UCSD-AML1 (cell line): ENCODE measurements at regions not wholly inside any gene's neighbourhood (a gene's known extent, or its start where the extent isn't known, plus 50 kb on each side); places are given as distances from the start of the nearest gene placed in this dataset.
"Not testable (repeated sequence)": the region's sequence is repeated elsewhere in the genome, so short reads cannot be mapped to it uniquely, and the experiment has no call there.

Experiments used
- DNase-seq: peaks from one replicate; lab custom pipeline; 2025; ENCODE audit not compliant: unreplicated experiment; lab: John Stamatoyannopoulos, UW

DNA sequence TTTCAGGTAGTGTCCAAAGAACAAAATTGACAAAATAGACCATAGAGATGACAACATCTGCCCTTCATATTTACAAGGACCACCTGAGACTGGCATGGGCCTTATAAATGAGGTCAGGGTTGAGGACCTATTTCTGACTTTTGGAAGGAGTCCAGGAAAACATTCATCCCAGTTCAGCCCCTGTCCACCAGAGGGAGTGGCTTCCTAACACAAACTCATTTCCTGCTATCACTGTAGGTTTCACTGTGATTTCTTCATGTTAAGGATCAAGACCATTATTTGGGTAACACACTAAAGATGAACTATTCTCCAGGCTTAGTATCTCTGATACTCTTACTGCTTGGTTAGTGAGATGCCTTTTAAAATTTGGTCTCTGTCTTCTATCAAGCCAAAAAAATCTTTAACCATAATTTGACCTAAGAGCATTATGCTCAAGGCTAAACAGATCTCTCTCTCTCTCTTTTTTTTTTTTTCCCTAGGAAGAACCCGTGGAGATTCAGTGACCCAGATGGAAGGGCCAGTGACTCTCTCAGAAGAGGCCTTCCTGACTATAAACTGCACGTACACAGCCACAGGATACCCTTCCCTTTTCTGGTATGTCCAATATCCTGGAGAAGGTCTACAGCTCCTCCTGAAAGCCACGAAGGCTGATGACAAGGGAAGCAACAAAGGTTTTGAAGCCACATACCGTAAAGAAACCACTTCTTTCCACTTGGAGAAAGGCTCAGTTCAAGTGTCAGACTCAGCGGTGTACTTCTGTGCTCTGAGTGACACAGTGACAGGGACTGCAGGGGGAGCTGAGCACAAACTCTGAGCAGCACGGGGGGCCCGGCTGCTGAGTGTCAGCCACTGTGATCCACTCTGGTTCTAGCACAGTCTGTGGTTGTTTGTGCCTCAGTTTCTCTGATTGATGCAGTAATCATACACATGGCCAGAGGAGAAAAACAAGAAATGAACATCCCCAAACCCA, 267.6 kb upstream of the OR4E1 start:
- no peak for DNase-seq

DNA sequence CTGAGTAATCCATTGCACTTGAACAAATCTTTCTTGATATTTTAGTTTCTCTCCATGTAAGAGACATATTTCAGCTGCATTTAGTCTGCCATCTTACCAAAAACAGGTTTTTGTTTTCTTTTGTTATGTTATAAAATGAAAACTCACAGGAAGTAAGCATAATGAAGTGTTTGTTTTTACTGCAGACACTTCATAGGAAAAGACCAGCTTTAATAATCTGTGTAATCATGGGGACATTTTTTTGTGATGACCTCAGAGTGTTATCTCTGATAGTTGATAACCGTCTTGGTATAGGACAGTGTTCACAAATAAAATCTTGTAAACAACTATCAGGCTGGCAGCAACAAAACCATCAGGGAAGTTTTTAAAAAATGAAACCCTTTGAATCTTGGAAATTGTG, 266.2 kb upstream of the OR4E1 start:
- no peak for DNase-seq

- no peak for DNase-seq
Observed at GRCh38 chr14:21937996-21938395, 264.4 kb upstream of the OR4E1 start.

- DNase-seq: no peak
Observed at GRCh38 chr14:21933681-21934080, 260.1 kb upstream of the OR4E1 start.

- peak; percentile 61 for DNase-seq
Observed at GRCh38 chr14:21924479-21924878, 250.9 kb upstream of the OR4E1 start.

- DNase-seq: peak; percentile 30
Observed at GRCh38 chr14:21923820-21924219, 250.2 kb upstream of the OR4E1 start.

- no peak for DNase-seq
Observed at GRCh38 chr14:21921453-21921852, 247.8 kb upstream of the OR4E1 start.

DNA sequence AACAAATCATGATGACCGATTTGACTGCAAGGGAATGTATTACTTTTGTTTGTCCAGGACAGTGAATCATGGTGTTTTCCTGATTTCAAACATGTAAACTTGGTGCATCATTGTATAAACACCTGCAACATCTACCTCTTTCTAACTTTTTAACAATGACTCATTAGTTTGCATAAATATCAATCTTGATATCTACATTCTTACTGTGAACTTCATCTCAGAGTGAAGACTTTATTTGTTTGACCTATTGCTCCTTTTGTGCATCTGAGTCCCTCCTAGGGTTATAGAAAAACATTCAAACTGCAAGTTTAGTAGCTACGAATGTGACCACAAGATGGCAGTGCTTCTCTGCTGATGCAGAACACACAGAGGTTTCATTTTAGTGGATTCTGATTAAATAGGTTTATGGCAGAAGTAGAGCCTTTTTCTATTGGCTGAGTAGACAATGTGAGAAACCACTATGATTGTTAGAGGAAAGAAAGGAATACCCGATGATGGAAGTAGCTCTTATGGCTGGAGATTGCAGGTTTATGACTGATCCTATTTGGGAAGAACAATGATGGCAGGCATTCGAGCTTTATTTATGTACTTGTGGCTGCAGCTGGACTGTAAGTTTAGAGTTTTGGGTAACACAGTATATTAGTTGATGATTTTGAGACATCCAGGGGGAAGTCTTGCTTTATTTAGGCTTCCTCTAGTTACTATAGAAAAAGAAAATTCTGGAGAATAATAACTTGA, 244.2 kb upstream of the OR4E1 start:
- DNase-seq: no peak

- no peak for DNase-seq
Observed at GRCh38 chr14:21915826-21916225, 242.2 kb upstream of the OR4E1 start.

DNA sequence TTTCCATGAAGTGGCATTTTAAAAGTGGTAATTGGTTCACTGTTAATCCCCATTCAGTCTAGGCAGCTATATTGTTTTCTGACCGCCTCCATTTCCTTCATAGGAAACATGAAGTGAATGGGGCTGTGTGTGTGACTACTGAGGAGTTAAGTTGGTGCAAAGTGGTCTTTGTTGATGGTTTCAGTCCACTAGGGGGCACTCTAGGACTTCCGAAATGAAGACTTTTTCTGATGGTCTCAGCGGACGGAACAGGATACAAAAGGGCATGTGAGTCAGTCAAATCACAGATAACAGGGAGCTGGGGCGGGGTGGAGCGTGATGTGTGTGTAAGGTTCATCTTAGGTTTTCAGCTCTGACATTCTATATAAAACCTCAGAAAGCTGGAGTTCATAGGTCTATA, 240.1 kb upstream of the OR4E1 start:
- peak; percentile 49 for DNase-seq

- no peak for DNase-seq
Observed at GRCh38 chr14:21912367-21912766, 238.7 kb upstream of the OR4E1 start.

- DNase-seq: no peak
Observed at GRCh38 chr14:21911877-21912276, 238.3 kb upstream of the OR4E1 start.

DNA sequence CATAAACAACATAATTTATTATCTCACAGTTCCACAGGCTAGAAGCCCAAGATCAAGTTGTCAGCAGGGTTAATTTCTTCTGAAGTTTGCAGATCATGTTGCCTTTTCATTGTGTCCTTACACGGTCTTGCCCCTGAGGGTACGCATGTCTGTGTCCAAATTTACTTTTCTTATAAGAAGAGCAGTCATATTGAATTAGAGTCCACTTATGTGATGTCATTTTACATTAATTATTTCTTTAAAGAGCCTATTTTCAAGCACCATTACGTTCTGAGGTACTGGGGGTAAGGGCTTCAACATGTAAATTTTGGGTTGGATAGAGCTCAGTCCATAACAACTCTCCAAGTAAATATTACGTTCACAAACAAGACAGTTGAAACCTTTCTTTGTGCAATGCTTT, 236.6 kb upstream of the OR4E1 start:
- no peak for DNase-seq

GRCh38 chr14:21902561-21903181, 229.1 kb upstream of the OR4E1 start:
- DNase-seq: peak; percentile 60

GRCh38 chr14:21894898-21895194, 221.2 kb upstream of the OR4E1 start:
- not testable (repeated sequence) for DNase-seq

GRCh38 chr14:21894003-21894897, 220.6 kb upstream of the OR4E1 start:
- peak; percentile 56 for DNase-seq

DNA sequence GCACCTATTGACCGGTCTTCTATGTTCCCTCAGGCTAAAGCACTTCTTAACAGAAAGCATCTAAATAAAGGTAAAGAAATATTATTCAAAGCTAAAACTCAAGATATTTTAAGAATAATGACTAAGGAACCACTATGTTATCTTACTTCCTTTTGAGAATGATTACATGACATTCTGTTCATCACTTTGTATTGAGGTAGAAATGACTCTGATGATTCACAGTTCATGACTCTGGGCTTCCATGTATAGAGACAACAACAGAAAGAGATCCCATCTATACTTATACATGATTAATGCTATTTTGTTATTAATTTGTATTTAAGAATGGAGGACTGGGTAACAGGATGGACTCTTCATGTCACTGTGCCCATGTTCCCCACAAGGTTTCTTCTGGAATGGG, 218.3 kb upstream of the OR4E1 start:
- no peak for DNase-seq

DNA sequence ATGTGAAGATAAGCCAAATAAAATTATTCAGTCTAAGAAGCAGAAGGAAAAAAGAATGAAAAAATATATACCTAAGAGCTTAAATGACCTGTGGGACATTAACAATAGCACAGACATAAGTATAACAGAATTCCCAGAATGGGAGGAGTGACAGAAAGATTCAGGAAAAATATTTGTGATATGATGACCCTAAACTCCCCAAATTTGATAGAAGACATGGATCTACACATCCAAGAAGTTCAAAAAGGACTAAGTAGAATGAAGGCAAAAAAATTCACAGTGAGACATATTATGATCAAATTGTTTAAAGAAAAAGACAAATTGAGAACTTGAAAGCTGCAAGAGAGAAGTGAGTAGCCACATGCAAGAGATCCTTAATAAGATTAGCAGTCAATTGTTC, 211.4 kb upstream of the OR4E1 start:
- DNase-seq: no peak

GRCh38 chr14:21882226-21882625, 208.6 kb upstream of the OR4E1 start:
- no peak for DNase-seq

GRCh38 chr14:21880918-21881317, 207.3 kb upstream of the OR4E1 start:
- no peak for DNase-seq

GRCh38 chr14:21875791-21876190, 202.2 kb upstream of the OR4E1 start:
- DNase-seq: no peak
